A549 (cell line): ENCODE measurements at regions not wholly inside any gene's neighbourhood (a gene's known extent, or its start where the extent isn't known, plus 50 kb on each side); places are given as distances from the start of the nearest gene placed in this dataset.

Experiments
- CBX2 ChIP-seq: fragments of 200-600 bp; sonication (generic); IDR thresholded peaks from 2 replicates; pipeline ENCODE4 v1.6.1; 2016; ENCODE audit warnings: low read depth, mild to moderate bottlenecking, borderline replicate concordance
- EP300 ChIP-seq, 2 experiments: fragments of >200 bp; sonication (Bioruptor Twin); formaldehyde crosslinking; IDR thresholded peaks; 2 replicates in 1 of 2; 3 replicates in 1 of 2; pipeline ENCODE4 v1.6.1; 2016 to 2017
- ESRRA ChIP-seq: fragments of 150-350 bp; IDR thresholded peaks from 2 replicates; pipeline ENCODE4 v1.6.1; 2014; ENCODE audit warnings: mild to moderate bottlenecking, low read length, borderline replicate concordance
- JUNB ChIP-seq: fragments of >200 bp; sonication (Bioruptor Twin); formaldehyde crosslinking; IDR thresholded peaks from 2 replicates; pipeline ENCODE4 v1.6.1; 2016
- MAZ ChIP-seq: fragments of 150-350 bp; IDR thresholded peaks from 2 replicates; pipeline ENCODE4 v1.6.1; 2014; ENCODE audit warnings: antibody characterized with exemption, low read depth, low read length, borderline replicate concordance
- POLR2A ChIP-seq: IDR thresholded peaks from 2 replicates; pipeline ENCODE4 v1.6.1; 2012; ENCODE audit warnings: mild to moderate bottlenecking, low read length
- RFX5 ChIP-seq: fragments of 450-650 bp; IDR thresholded peaks from 2 replicates; pipeline ENCODE4 v1.7.1; 2014; ENCODE audit warnings: antibody characterized with exemption, mild to moderate bottlenecking, moderate library complexity
- TF ChIP-seq, protein P1 (sequence below): fragments of >200 bp; sonication (Bioruptor Twin); formaldehyde crosslinking; IDR thresholded peaks from 3 replicates; pipeline ENCODE4 v1.5.1; 2016
- TF ChIP-seq, protein P2 (sequence below): fragments of 200-600 bp; sonication (generic); IDR thresholded peaks from 2 replicates; pipeline ENCODE4 v1.6.1; 2016; ENCODE audit warnings: antibody characterized with exemption, mild to moderate bottlenecking, moderate library complexity
- TF ChIP-seq, protein P3 (sequence below): fragments of 250-450 bp; sonication (Bioruptor Pico); IDR thresholded peaks from 2 replicates; pipeline ENCODE4 v1.5.0; 2020; ENCODE audit warnings: low read depth, mild to moderate bottlenecking, moderate library complexity

DNA sequence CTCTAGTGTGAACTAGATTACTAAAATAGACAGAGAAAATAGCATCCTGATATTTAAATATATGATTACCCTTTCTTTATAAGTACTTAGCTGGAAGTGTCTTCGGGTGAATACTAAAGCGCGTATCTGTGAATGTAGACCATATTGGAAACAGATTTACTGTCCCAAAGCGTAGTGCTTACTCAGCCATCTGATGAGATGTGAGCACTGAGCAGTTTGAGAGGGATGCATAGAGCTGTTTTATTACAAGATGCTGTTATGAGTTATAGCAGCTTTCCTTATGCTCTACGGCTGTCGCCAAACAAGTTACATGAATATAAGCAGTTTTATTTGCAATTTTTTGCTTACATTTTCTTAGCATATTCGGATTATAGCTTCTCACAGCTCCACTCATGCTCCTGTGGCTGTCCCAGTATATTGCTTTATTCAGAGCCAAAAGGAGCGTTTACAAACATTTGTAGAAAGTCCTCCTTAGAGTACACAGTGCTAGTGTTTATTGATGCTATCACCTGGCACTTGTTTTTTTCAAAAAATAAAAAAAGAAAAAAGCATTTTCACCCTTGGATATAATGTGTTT, 981.4 kb upstream of the WWC1 start:
- TF ChIP-seq EP300 (IDR thresholded peaks at IDR 0.05) = no peak
- TF ChIP-seq CBX2 = no peak
- no peak for TF ChIP-seq MAZ
- no peak for TF ChIP-seq JUNB
- TF ChIP-seq, protein P1, sequence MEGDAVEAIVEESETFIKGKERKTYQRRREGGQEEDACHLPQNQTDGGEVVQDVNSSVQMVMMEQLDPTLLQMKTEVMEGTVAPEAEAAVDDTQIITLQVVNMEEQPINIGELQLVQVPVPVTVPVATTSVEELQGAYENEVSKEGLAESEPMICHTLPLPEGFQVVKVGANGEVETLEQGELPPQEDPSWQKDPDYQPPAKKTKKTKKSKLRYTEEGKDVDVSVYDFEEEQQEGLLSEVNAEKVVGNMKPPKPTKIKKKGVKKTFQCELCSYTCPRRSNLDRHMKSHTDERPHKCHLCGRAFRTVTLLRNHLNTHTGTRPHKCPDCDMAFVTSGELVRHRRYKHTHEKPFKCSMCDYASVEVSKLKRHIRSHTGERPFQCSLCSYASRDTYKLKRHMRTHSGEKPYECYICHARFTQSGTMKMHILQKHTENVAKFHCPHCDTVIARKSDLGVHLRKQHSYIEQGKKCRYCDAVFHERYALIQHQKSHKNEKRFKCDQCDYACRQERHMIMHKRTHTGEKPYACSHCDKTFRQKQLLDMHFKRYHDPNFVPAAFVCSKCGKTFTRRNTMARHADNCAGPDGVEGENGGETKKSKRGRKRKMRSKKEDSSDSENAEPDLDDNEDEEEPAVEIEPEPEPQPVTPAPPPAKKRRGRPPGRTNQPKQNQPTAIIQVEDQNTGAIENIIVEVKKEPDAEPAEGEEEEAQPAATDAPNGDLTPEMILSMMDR = no peak
- TF ChIP-seq, protein P2, sequence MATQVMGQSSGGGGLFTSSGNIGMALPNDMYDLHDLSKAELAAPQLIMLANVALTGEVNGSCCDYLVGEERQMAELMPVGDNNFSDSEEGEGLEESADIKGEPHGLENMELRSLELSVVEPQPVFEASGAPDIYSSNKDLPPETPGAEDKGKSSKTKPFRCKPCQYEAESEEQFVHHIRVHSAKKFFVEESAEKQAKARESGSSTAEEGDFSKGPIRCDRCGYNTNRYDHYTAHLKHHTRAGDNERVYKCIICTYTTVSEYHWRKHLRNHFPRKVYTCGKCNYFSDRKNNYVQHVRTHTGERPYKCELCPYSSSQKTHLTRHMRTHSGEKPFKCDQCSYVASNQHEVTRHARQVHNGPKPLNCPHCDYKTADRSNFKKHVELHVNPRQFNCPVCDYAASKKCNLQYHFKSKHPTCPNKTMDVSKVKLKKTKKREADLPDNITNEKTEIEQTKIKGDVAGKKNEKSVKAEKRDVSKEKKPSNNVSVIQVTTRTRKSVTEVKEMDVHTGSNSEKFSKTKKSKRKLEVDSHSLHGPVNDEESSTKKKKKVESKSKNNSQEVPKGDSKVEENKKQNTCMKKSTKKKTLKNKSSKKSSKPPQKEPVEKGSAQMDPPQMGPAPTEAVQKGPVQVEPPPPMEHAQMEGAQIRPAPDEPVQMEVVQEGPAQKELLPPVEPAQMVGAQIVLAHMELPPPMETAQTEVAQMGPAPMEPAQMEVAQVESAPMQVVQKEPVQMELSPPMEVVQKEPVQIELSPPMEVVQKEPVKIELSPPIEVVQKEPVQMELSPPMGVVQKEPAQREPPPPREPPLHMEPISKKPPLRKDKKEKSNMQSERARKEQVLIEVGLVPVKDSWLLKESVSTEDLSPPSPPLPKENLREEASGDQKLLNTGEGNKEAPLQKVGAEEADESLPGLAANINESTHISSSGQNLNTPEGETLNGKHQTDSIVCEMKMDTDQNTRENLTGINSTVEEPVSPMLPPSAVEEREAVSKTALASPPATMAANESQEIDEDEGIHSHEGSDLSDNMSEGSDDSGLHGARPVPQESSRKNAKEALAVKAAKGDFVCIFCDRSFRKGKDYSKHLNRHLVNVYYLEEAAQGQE = no peak
- TF ChIP-seq ESRRA = no peak
- no peak for TF ChIP-seq POLR2A
- TF ChIP-seq, protein P3, sequence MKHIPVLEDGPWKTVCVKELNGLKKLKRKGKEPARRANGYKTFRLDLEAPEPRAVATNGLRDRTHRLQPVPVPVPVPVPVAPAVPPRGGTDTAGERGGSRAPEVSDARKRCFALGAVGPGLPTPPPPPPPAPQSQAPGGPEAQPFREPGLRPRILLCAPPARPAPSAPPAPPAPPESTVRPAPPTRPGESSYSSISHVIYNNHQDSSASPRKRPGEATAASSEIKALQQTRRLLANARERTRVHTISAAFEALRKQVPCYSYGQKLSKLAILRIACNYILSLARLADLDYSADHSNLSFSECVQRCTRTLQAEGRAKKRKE = no peak
- no peak for TF ChIP-seq RFX5
